ENCODE measurements at regions not wholly inside any gene's neighbourhood (a gene's known extent, or its start where the extent isn't known, plus 50 kb on each side); places are given as distances from the start of the nearest gene placed in this dataset.
"Not testable (repeated sequence)": the region's sequence is repeated elsewhere in the genome, so short reads cannot be mapped to it uniquely, and the experiment has no call there.

- not testable (repeated sequence) for TF ChIP-seq CEBPB (tag; IDR thresholded peaks at IDR 0.05); RNF2 (IDR thresholded peaks at IDR 0.05)
Observed at GRCh38 chr7:128561116-128561722, 84.7 kb downstream of the METTL2B start.

All from K562 (cell line).